Femur (tissue), 1 donor: ENCODE measurements at regions not wholly inside any gene's neighbourhood (a gene's known extent, or its start where the extent isn't known, plus 50 kb on each side); places are given as distances from the start of the nearest gene placed in this dataset.

Source experiments
- DNase-seq: peaks from one replicate; pipeline ENCODE4 v3.0.0-alpha.2; 2017

DNA sequence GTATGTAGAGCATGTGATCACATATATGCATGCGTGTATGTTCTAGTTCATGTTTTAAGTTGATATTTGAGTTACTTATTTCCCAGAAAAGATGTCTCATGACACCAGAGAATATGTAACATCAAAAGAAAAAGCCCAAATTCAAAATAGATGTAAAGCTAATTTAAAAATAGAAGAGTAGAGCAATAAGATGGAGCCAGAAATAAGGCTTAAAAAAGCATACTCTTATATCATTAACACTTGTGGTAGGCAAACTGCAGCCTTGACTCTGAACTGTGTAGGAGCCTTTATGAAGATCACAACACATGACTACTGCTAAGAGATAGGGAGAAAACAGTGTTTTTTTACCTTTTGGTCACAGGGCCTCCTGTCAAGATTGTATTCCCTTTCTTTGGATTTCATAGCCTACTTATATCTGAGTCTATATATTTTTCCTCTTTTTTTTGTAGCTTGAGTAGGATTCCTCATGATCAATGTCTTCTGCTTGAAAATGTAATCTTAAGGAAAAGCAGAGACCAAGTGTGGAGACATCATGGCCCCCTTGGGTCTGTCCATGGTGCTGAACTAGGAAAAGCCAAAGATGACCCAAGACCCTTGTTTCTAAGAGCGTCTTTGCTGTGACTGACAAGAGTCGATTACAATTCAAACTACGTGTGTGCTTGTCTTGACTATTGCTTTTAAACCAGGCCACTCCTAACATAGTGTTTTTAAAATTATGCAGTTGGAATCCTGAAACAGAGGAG is 390.4 kb downstream of the SHISA9 start:
- DNase-seq, result no peak

DNA sequence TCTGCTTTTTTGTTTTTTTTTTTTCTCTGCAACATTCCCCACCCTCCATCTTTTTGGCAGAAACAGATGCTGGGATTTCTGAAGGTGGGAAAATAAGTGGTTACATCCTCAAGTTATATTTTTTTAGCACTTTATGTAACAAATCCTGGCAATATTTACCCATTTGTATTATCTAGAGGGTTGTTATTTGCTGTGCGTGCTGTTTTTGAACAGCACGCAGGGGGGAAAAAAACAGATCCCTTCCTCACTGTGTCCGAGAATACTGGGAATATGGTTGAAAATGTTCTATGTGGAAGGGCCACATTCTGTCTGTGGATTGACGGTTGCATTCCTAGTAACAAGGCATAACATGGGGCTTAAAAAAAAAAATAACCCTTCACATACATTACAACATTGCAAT is 394.8 kb downstream of the SHISA9 start:
- no peak for DNase-seq

- DNase-seq, result no peak
Measured at GRCh38 chr16:13298666-13299065, 397.3 kb downstream of the SHISA9 start.

GRCh38 chr16:13300066-13300840 is 398.9 kb downstream of the SHISA9 start:
- no peak for DNase-seq

DNA sequence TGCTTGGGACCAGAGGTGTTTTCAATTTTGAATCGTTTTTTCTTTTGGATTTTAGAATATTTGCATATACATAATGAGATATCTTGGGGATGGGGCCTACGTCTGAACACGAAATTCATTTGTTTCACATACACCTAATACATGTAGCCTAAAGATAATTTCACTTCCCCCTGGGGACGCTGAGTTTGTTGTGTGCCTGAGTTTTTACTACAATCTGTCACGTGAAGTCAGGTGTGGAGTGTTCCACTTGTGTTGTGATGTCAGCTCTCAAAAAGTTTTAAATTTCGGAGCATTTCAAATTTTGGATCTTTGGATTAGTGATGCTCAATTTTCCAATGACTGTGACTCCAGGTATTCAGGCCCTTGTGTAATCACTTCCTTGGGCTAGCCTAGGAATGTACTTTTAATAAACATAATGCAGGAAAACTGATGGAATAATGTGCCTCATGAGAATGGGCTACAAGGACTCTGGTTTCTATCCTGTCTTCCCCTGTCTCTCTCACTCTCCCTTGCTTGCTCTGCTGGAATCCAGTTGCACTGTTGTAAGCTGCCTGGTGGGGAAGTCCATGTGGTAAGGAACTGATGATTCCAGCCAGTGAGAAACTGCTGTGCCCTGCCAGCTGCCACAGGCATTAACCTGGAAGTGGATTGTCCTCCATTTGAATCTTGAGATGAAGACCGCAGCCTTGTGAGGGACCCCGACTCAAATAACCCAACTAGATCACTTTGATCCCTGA is 403.8 kb downstream of the SHISA9 start:
- DNase-seq, result no peak

- DNase-seq, result no peak
Measured at GRCh38 chr16:13306161-13306995, 405.0 kb downstream of the SHISA9 start.

- no peak for DNase-seq
Measured at GRCh38 chr16:13307255-13307654, 405.9 kb downstream of the SHISA9 start.

GRCh38 chr16:13307851-13308250 is 406.5 kb downstream of the SHISA9 start:
- no peak for DNase-seq

DNA sequence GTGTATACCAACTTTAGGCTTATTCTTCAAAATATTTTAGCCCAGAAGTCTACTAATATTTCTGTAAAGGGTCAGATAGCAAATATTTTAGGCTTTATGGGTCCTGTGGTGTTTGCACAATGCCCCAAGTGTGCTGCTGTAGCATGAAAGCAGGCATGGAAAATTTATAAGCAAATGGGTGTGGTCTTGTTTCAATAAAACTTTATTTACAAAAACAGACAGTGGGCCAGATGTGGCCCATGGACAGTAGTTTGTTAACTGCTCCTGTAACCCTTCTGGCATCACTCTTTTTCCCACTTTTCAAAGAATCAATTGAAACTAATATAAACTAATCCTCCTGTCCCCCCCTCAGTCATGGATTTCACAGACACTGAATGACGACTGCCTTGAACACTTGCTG is 410.7 kb downstream of the SHISA9 start:
- DNase-seq, result no peak

DNA sequence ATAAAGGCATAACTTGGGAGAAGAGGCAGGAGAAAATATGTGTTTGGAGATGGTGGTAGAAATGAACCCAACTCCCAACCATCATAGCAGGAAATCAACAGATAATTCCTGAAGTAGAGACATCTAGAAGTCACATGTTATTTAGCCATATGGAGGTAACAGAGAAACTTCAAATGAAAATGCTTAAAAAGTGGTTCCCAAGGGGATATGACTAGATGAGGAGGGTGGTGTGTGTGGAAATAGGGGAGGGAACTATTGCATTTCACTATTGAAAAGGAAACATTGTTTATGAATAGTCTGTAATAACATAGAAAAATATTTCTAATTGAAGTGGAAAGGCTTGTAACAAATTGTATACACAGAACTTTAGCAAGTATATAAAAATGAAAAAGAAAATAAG is 412.0 kb downstream of the SHISA9 start:
- DNase-seq, result no peak

DNA sequence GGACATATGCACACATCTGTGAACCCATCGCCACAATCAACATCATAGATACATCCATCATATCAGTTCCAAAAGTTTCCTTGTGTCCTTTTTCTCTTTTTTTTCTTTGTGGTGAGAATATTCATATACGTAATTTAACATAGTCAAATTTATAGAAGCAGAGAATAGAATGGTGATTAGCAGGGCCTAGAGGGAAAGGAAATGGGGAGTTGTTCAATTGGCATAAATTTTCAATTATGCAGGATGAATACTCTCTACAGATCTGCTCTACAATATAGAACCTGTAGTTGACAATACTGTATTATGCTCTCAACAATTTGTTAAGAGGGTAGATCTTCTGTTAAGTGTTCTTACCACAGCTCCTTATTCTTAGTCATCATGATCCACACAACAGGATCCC is 413.2 kb downstream of the SHISA9 start:
- DNase-seq, result no peak

GRCh38 chr16:13315642-13316427 is 414.4 kb downstream of the SHISA9 start:
- DNase-seq, result no peak

DNA sequence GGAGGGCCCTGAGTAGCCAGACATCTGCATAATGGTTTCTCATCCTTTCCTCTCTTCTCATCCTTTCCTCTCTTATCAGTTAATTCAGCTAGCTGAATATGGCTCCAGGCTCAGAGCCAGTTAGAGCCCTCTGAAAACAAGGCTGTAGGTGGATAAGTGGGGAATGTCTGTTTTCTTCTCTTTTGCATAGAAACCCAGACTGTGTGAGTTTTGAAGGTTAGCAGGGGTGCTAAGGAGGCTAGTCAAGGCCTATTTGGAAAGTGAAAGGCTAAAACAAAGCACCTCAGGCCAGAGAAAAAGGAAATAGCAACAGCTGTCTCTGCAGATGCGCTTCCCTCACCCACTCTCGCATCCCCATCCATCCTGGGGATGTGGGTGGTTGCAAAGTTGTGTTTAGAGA is 420.9 kb downstream of the SHISA9 start:
- DNase-seq, result no peak

DNA sequence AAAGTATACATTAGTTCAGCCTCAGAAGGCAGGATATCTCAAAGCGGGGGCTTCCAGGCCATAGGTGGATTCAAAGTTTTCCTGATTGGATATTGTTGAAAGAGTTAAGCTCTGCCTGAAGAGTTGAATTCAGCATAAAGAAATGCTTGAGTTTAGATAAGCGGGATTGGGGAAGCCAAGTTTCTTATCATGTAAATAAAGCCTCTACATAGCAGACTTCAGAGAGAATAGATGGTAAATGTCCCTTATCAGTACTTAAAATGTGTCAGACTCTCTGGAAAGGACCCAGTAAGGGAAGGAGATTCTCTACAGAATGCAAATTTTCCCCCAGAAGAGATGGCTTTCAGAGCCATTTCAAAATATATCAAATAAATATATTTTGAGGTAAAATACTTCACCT is 423.5 kb downstream of the SHISA9 start:
- DNase-seq, result no peak

- no peak for DNase-seq
Measured at GRCh38 chr16:13325396-13325795, 424.0 kb downstream of the SHISA9 start.

GRCh38 chr16:13331918-13332317 is 430.5 kb downstream of the SHISA9 start:
- no peak for DNase-seq

GRCh38 chr16:13332713-13333255 is 431.4 kb downstream of the SHISA9 start:
- DNase-seq, result no peak

DNA sequence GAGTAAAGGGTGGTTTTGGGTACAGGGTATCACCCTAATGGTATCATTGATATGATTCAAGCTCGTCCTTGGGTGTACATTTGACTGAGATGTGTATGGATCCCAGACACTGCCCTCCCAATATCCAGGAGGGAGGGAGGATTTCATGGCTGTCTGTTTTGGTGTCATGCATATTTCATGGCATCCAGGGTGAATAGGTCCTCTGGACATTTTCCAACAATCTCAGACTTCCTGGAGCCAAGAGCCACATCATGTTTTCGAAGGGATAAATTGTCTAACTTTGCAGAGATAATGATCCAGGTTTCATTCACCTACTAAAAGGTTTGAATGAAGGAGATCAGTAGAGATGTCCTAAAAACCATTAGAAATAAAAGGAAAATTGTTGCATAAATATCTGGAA is 431.9 kb downstream of the SHISA9 start:
- no peak for DNase-seq

- DNase-seq, result no peak
Measured at GRCh38 chr16:13335879-13336278, 434.5 kb downstream of the SHISA9 start.

DNA sequence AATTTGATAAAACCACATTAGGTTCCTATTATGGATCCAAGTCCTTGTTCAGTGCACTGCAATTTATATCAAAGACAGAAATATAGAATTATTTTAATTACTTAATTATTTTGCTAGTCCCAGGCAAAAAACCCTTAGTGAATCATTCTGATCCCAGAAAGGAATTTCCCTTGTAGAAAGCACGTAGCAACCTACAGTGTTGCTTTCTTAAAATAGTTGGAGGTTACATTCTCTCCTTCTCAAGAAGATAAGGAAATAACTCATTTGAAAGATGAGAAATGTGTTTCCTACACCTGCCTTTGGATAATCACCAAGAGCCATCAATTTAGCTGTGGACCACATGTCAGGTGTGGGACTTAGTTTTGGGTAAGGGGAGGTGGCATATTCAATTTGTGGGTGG is 434.9 kb downstream of the SHISA9 start:
- DNase-seq, result no peak
